ENCODE measurements at regions not wholly inside any gene's neighbourhood (a gene's known extent, or its start where the extent isn't known, plus 50 kb on each side); places are given as distances from the start of the nearest gene placed in this dataset.

- FAIRE-seq (no peak), DNase-seq (ENCODE audit: low read depth, low spot score) (no peak)
- no peaks in the 10 kb centered on the region for H3K27me3 ChIP-seq (ENCODE audit: control insufficient read depth in 2 of 2, insufficient read depth in 2 of 2, low read length in 2 of 2)
- H3K4me1 ChIP-seq (ENCODE audit: control insufficient read depth, extremely low read depth, insufficient read depth, low read length), result no peaks in the 10 kb centered on the region
- H4K20me1 ChIP-seq (replicated peaks; ENCODE audit: control insufficient read depth, extremely low read depth, insufficient read depth, low read length), result no peaks in the 10 kb centered on the region
- H3K79me2 ChIP-seq (ENCODE audit: control insufficient read depth, insufficient read depth, low read length), result no peaks in the 10 kb centered on the region
- no peak overlapping the region for H3K4me3 ChIP-seq (replicated peaks in 1 of 3; ENCODE audit: insufficient read depth in 1 of 3, low read depth in 1 of 3, low read length in 3 of 3)
- BruUV-seq (replicated peaks), result no TSS peak
- TF ChIP-seq FOS (IDR thresholded peaks at IDR 0.05; ENCODE audit: borderline replicate concordance, insufficient read depth, low read length) (no peak), POLR2AphosphoS5 (IDR thresholded peaks at IDR 0.05; ENCODE audit: insufficient read depth, low read depth, low read length) (no peak), CTCF (IDR thresholded peaks at IDR 0.05; ENCODE audit: extremely low read depth in 1 of 2, insufficient read depth in 1 of 2, low read depth in 1 of 2, low read length in 2 of 2) (no peak), EZH2 (IDR thresholded peaks at IDR 0.05; ENCODE audit: borderline replicate concordance, low read depth, low read length, severe bottlenecking) (no peak), JUN (IDR thresholded peaks at IDR 0.05; ENCODE audit: borderline replicate concordance, insufficient read depth, insufficient read length, low read depth) (no peak), MAX (IDR thresholded peaks at IDR 0.05; ENCODE audit: insufficient read depth, insufficient read length) (no peak), POLR2A (IDR thresholded peaks at IDR 0.05; ENCODE audit: low read depth, low read length) (no peak), MYC (IDR thresholded peaks at IDR 0.05; ENCODE audit: low read depth, low read length) (no peak), GATA2 (IDR thresholded peaks at IDR 0.05; ENCODE audit: insufficient read depth, insufficient read length, low read depth, low read length) (no peak)
- no peak overlapping the region for H3K4me2 ChIP-seq (ENCODE audit: insufficient read depth, low read length)
- no peaks in the 10 kb centered on the region for H3K9me1 ChIP-seq (replicated peaks; ENCODE audit: control insufficient read depth, extremely low read depth, insufficient read depth, low read length)
- no peaks in the 10 kb centered on the region for H3K36me3 ChIP-seq (ENCODE audit: control insufficient read depth in 2 of 2, extremely low read depth in 1 of 2, insufficient read depth in 2 of 2, low read length in 2 of 2)
- no peaks in the 10 kb centered on the region for H3K9me3 ChIP-seq (replicated peaks; ENCODE audit: control insufficient read depth, insufficient read depth, low read length)
- dilution Hi-C loops (cut with MboI; ENCODE audit: extremely low pct_ligation_motif_present, low sequenced_read_pairs) (no loop called here), intact Hi-C loops (cut with micrococcal nuclease) (no loop called here)
- H3K9ac ChIP-seq (replicated peaks; ENCODE audit: extremely low read depth, insufficient read depth, low read length), result no peak overlapping the region
- ChIA-PET CTCF (no interaction called here), POLR2A (no interaction called here)
- H2AFZ ChIP-seq (ENCODE audit: low read depth, low read length), result no peak overlapping the region
- H3K27ac ChIP-seq (ENCODE audit: insufficient read depth, low read depth, low read length), result no peak overlapping the region
These were observed 53.4 kb downstream of the RBFOX3 start for GRCh38 chr17:79557276-79558090.
